AG04450 (cell line): ENCODE measurements at regions not wholly inside any gene's neighbourhood (a gene's known extent, or its start where the extent isn't known, plus 50 kb on each side); places are given as distances from the start of the nearest gene placed in this dataset.
A peak's percentile ranks its signal among the peaks of the same experiment; 100 is the strongest.

Experiments
- CTCF ChIA-PET: fragments of 300-600, 350-600 bp; formaldehyde crosslinking; extraction: SDS; loops from one replicate; lab custom pipeline; 2022; ENCODE audit warnings: antibody characterized with exemption, inconsistent platforms; lab: Charles Lee
- POLR2A ChIA-PET: fragments of 350-600 bp; formaldehyde crosslinking; extraction: SDS; loops from one replicate; lab custom pipeline; 2021; ENCODE audit warnings: antibody characterized with exemption, inconsistent platforms; lab: Yijun Ruan, JAX
- DNase-seq: peaks from one replicate; pipeline ENCODE4 v3.0.0-alpha.2; 2011; ENCODE audit warnings: low read depth, low spot score
- H3K27ac ChIP-seq: one replicate; pipeline ENCODE4 v1.5.1; 2012; ENCODE audit warnings: low read depth, low read length, control low read depth
- H3K27me3 ChIP-seq: one replicate; pipeline ENCODE4 v1.6.0; 2012; ENCODE audit warnings: low read length; ENCODE audit not compliant: control insufficient read depth, insufficient read depth
- H3K4me3 ChIP-seq: 2 replicates; pipeline ENCODE4 v1.5.1; 2011; ENCODE audit warnings: mild to moderate bottlenecking, low read depth, low read length, control low read depth
- H3K9me3 ChIP-seq: 2 replicates; pipeline ENCODE4 v1.5.1; 2012; ENCODE audit warnings: low read length; ENCODE audit not compliant: control insufficient read depth, insufficient read depth
- TF ChIP-seq, protein P1 (sequence below): IDR thresholded peaks from 2 replicates; pipeline ENCODE4 v1.5.1; 2011; ENCODE audit warnings: low read depth, low read length, control low read depth, inconsistent platforms

DNA sequence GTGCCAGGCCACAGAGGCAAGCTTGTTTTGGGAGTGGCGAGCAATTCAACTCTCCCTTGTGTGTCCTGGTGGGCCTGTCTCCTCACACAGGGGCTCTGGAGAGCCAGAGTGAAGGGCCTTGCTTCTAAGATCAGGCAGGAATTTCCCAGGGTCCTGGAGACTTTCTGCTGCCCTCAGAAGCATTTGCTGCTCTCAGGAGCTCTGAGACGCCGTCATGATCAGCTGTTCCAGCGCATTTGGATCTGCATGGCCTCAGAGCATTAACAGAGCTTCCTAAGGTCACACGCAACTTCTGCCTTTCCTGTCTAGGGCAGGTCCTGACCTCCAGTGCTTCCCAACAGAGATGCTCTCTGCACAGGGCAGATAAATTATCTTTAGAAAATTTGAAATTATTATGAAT lies 52.2 kb upstream of the C10orf90 start:
- POLR2A ChIA-PET, result no interaction called here
- Histone ChIP-seq H3K9me3 (no peaks in the 10 kb centered on the region), H3K27me3 (no peaks in the 10 kb centered on the region), H3K4me3 (no peak overlapping the region), H3K27ac (no peak overlapping the region)
- no peak for DNase-seq
- TF ChIP-seq, protein P1, sequence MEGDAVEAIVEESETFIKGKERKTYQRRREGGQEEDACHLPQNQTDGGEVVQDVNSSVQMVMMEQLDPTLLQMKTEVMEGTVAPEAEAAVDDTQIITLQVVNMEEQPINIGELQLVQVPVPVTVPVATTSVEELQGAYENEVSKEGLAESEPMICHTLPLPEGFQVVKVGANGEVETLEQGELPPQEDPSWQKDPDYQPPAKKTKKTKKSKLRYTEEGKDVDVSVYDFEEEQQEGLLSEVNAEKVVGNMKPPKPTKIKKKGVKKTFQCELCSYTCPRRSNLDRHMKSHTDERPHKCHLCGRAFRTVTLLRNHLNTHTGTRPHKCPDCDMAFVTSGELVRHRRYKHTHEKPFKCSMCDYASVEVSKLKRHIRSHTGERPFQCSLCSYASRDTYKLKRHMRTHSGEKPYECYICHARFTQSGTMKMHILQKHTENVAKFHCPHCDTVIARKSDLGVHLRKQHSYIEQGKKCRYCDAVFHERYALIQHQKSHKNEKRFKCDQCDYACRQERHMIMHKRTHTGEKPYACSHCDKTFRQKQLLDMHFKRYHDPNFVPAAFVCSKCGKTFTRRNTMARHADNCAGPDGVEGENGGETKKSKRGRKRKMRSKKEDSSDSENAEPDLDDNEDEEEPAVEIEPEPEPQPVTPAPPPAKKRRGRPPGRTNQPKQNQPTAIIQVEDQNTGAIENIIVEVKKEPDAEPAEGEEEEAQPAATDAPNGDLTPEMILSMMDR, result no peak
- CTCF ChIA-PET, result no interaction called here

DNA sequence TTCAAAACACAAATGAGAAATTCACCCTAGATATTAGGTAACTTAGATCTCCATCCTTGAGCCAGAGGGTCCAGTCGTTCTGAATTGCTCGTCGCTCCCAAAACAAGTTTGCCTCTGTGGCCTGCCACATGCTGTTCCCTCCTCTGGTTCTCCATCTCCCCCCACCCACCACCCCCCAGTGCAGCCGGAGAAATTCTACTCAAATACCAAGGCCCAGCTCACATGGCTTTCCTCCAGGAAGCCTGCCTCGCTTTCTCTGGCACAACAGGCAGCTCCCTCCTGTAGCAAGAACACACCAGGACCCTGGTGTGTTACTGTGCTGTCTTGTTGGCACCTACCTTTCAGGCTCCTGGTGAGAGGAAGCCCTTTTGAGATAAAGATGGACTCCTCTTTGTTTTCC lies 52.7 kb upstream of the C10orf90 start:
- Histone ChIP-seq H3K4me3 (no peak overlapping the region), H3K9me3 (no peaks in the 10 kb centered on the region), H3K27ac (no peak overlapping the region), H3K27me3 (no peaks in the 10 kb centered on the region)
- ChIA-PET CTCF (no interaction called here), POLR2A (no interaction called here)
- TF ChIP-seq, protein P1, result no peak
- no peak for DNase-seq

DNA sequence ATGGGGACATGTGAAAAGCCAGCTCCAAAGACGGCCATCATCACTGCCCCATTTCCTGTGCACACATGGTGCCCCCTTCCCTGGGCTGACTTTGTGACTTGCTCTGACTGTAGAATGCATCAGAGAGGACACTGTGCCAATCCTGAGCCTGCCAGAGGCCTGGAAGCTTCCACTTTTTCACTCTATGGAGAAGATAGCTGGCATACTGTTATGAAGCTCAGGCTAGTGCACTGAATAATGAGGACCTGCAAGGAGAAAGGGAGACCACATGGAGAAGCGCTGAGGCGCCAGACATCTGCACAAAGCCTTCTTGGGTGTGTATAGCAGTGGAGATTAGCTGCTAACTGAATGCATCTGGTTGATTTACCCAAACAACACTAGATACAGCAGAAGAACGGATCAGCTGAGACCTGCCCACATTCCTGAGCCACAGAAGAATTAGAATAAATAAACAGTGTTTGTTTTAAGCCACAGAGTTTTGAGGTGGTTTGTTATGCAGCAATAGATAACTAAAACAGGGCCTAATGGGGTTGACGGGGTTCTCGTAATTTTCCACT lies 58.9 kb upstream of the C10orf90 start:
- Histone ChIP-seq H3K27me3 (peaks cover 5% of the 10 kb centered on the region), H3K4me3 (no peak overlapping the region), H3K27ac (peak overlapping the region; percentile 11), H3K9me3 (no peaks in the 10 kb centered on the region)
- no peak for DNase-seq
- CTCF ChIA-PET, result interaction anchor here (1.2 kb wide), 1 partner anchor 20 kb away, joined by 4 read pairs; no protein-coding TSS in a partner anchor
- POLR2A ChIA-PET, result no interaction called here
- TF ChIP-seq, protein P1, result no peak

DNA sequence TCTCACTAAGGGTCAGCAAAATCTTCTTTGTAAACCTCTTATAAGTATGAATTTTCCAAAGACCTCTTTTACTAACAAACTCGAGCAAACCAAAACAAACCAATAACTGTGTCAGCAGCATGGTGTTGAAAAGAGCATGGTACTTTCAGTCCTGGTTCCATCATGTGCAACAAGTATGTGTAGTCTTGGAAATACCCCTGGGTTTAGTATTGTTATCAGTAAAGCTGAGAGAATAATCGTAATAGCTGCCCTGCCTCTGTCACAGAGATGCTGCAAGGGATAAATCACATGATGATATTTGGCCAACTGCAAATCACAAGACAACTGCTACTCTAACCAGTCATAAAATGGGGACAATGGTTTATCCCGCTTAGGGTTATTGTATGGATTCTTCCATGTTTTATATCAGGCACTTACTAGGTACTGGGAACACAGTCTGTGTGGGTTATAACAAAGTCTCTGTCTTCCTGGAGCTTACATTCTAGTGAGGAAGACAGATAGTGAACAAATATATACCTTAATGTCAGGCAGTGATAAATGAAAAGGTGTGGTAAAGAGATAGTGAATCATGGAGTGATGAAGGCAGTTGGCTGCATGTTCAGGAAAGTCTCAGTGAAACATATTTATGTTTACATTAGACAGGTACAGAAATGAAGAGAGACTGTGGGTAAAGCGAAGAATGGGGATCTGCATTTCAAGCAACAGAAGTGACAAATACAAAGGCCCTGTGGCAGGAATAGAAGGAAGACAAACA lies 60.5 kb upstream of the C10orf90 start:
- Histone ChIP-seq H3K27me3 (peaks cover 5% of the 10 kb centered on the region), H3K9me3 (no peaks in the 10 kb centered on the region), H3K27ac (no peak overlapping the region), H3K4me3 (no peak overlapping the region)
- ChIA-PET CTCF (no interaction called here), POLR2A (no interaction called here)
- TF ChIP-seq, protein P1, result no peak
- DNase-seq, result no peak

DNA sequence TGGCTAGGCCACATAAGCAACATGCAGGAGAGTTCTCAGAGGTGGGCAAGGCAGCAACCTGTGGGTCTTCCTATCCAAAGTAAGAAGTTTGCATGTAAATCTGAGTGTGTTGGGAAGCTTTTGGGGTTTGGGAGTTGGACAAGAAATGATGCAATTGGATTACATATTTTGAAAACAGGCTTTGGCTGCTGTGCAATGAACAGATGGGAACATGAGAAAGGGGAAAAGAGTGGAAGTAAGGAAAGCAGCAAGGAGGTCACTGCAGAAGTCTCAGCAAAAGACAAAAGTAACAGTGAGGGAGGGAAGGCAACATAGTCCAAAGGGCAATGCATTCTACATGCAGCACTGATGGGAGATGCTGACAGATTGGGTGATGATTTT lies 61.1 kb upstream of the C10orf90 start:
- Histone ChIP-seq H3K4me3 (no peak overlapping the region), H3K9me3 (no peaks in the 10 kb centered on the region), H3K27ac (no peak overlapping the region), H3K27me3 (peaks cover 5% of the 10 kb centered on the region)
- ChIA-PET POLR2A (no interaction called here), CTCF (no interaction called here)
- TF ChIP-seq, protein P1, result no peak
- DNase-seq, result no peak
